ENCODE measurements at regions not wholly inside any gene's neighbourhood (a gene's known extent, or its start where the extent isn't known, plus 50 kb on each side); places are given as distances from the start of the nearest gene placed in this dataset.

DNA sequence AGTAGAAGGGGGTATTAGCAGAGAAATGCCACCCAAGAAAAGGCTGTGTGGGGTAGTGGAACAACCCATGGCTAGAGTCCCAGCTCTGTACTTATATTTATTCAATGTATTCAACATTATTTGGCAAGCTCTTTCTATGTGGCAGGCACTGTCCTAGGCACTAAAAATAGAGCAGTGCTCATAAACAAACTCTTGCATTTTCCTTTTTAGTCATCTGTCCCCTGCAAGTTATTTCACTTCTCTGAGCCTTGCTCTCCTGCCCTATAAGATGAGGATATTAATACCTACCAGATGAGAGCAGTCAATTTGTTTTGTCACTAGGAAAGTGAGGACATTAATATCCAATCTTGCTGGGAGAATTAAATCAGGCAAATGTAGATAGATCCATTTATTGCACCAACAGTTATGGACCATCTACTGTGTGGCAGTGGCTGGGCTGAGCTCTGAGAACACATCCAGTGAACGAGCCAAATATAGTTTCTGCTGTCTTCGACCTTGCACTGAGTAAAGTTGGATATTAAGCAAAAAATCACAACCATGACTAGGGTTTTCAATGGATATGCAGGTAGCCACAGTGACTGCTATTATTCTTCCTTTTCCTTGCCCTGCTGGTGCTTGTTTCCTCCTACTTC, 314.3 kb upstream of the TBX3 start:
- no peaks in the 10 kb centered on the region for H3K9me3 ChIP-seq
- H3K4me3 ChIP-seq: no peak overlapping the region
- H3K27me3 ChIP-seq: no peaks in the 10 kb centered on the region
- no peak for TF ChIP-seq POLR2A (IDR thresholded peaks at IDR 0.05)
- TF ChIP-seq, protein P1, sequence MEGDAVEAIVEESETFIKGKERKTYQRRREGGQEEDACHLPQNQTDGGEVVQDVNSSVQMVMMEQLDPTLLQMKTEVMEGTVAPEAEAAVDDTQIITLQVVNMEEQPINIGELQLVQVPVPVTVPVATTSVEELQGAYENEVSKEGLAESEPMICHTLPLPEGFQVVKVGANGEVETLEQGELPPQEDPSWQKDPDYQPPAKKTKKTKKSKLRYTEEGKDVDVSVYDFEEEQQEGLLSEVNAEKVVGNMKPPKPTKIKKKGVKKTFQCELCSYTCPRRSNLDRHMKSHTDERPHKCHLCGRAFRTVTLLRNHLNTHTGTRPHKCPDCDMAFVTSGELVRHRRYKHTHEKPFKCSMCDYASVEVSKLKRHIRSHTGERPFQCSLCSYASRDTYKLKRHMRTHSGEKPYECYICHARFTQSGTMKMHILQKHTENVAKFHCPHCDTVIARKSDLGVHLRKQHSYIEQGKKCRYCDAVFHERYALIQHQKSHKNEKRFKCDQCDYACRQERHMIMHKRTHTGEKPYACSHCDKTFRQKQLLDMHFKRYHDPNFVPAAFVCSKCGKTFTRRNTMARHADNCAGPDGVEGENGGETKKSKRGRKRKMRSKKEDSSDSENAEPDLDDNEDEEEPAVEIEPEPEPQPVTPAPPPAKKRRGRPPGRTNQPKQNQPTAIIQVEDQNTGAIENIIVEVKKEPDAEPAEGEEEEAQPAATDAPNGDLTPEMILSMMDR (IDR thresholded peaks at IDR 0.05 in 4 of 5, conservative IDR thresholded peaks at IDR 0.05 in 1 of 5): no peak
- no peak overlapping the region for H3K27ac ChIP-seq
- no peaks in the 10 kb centered on the region for H3K36me3 ChIP-seq
- no peak for ATAC-seq
- H3K4me1 ChIP-seq: no peaks in the 10 kb centered on the region
- in situ Hi-C loops (cut with MboI; ENCODE audit: low sequenced_read_pairs in 4 of 4): loop anchor here in 1 of 4 donors (25.0 kb wide), 1 partner anchor 89 kb away; no protein-coding TSS in a partner anchor
- DNase-seq: no peak
- intact Hi-C loops (cut with DNase I; ENCODE audit: low total_unique reads): no loop called here

DNA sequence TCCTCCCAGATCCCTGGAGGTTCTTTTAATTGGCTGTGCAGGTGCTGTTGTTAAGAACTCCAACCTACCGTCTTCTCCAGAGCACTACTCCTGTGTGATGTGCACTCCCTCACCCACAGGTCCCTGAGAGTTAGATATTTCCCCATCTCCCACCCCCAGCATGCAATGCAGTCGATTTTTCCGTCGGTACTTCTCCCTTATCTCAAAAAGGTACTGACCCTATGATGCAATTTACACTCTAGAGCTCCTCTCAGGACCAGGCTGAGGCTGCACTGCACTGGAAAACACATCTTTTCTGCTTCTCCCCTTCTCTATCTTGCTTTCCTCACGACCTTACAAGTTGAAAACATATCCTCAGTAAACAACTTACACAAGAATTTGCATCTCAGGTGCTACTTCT, 312.4 kb upstream of the TBX3 start:
- in situ Hi-C loops (cut with MboI; ENCODE audit: low sequenced_read_pairs in 4 of 4): loop anchor here in 1 of 4 donors (25.0 kb wide), 1 partner anchor 91 kb away; no protein-coding TSS in a partner anchor
- no peaks in the 10 kb centered on the region for H3K4me1 ChIP-seq
- no peaks in the 10 kb centered on the region for H3K9me3 ChIP-seq
- DNase-seq (no peak), ATAC-seq (no peak)
- intact Hi-C loops (cut with DNase I; ENCODE audit: low total_unique reads): no loop called here
- no peak overlapping the region for H3K4me3 ChIP-seq
- TF ChIP-seq, protein P1 (IDR thresholded peaks at IDR 0.05 in 4 of 5, conservative IDR thresholded peaks at IDR 0.05 in 1 of 5): no peak
- TF ChIP-seq POLR2A (IDR thresholded peaks at IDR 0.05): no peak
- no peak overlapping the region for H3K27ac ChIP-seq
- no peaks in the 10 kb centered on the region for H3K36me3 ChIP-seq
- no peaks in the 10 kb centered on the region for H3K27me3 ChIP-seq

DNA sequence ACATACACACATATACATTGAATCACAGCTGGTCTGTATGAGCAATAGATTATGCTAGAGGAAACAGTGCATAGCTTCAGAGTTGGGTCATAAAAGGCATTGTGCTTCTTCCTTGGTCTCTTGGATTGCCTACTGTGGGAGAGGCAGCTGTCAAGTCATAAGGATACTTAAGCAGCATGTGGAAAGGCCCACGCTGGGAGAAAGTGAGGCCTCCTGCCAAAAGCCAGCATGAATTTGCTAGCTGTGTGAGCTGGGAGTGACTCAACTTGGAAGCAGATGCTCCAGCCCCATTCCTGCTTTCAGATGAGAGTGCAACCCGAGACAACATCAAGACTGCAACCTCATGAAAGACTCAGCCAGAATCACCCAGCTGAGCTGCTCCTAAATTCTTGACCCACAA, 311.9 kb upstream of the TBX3 start:
- TF ChIP-seq, protein P1 (IDR thresholded peaks at IDR 0.05 in 4 of 5, conservative IDR thresholded peaks at IDR 0.05 in 1 of 5): no peak
- no peak for TF ChIP-seq POLR2A (IDR thresholded peaks at IDR 0.05)
- DNase-seq (no peak), ATAC-seq (no peak)
- in situ Hi-C loops (cut with MboI; ENCODE audit: low sequenced_read_pairs in 4 of 4): loop anchor here in 1 of 4 donors (25.0 kb wide), 1 partner anchor 91 kb away; no protein-coding TSS in a partner anchor
- H3K27ac ChIP-seq: no peak overlapping the region
- H3K4me3 ChIP-seq: no peak overlapping the region
- H3K27me3 ChIP-seq: no peaks in the 10 kb centered on the region
- no peaks in the 10 kb centered on the region for H3K4me1 ChIP-seq
- intact Hi-C loops (cut with DNase I; ENCODE audit: low total_unique reads): no loop called here
- H3K9me3 ChIP-seq: no peaks in the 10 kb centered on the region
- no peaks in the 10 kb centered on the region for H3K36me3 ChIP-seq

DNA sequence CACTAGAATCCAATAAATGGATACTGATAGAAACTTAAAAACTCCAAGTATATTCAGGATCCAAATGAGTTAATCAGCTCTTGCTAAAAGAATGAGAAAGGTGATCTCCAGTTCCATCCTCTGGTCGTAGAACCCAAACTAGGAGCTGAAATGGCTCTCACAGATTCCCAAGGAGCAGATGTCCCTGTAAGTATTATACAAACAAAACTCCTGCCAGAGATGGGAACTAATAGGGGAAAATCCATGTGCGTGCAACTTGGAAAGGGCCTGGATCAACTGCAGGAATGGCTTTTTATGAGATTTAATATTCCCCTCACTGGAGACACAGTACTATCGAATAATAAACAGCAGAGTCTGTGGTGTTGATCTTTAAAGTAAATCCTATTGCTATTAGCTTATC, 309.2 kb upstream of the TBX3 start:
- Histone ChIP-seq H3K36me3 (no peaks in the 10 kb centered on the region), H3K27ac (no peak overlapping the region)
- in situ Hi-C loops (cut with MboI; ENCODE audit: low sequenced_read_pairs in 4 of 4): loop anchor here in 1 of 4 donors (25.0 kb wide), 1 partner anchor 94 kb away; no protein-coding TSS in a partner anchor

More for the DNA sequence above, 309.2 kb upstream of the TBX3 start:
- Histone ChIP-seq H3K4me1 (no peaks in the 10 kb centered on the region), H3K4me3 (no peak overlapping the region), H3K27me3 (no peaks in the 10 kb centered on the region), H3K9me3 (no peaks in the 10 kb centered on the region)
- intact Hi-C loops (cut with DNase I; ENCODE audit: low total_unique reads): no loop called here
- ATAC-seq (no peak), DNase-seq (no peak)
- TF ChIP-seq POLR2A (IDR thresholded peaks at IDR 0.05): no peak
- TF ChIP-seq, protein P1 (IDR thresholded peaks at IDR 0.05 in 4 of 5, conservative IDR thresholded peaks at IDR 0.05 in 1 of 5): no peak

All from gastrocnemius medialis (tissue), 4 donors.